ENCODE measurements at regions not wholly inside any gene's neighbourhood (a gene's known extent, or its start where the extent isn't known, plus 50 kb on each side); places are given as distances from the start of the nearest gene placed in this dataset.
"Not testable (repeated sequence)": the region's sequence is repeated elsewhere in the genome, so short reads cannot be mapped to it uniquely, and the experiment has no call there.

DNA sequence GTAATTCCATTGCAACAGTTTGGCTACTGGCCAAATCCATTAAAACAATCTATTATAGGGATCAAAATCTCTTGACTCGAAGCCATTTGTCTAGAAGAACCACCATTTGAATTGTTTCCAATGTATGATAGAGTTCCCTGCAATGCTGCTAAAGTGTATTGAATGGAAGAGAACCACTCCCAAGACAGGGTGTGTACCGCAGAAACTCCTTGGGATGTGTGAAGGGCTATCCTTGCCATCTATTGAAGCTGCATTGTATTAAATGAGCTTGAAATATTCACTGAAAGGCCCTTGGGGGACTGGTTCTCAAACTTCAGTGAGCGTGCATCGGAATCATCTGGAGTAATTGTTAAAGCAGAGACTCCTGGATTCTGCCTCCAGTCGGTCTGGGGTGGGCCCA lies 260.4 kb upstream of the MEIS1 start:
- DNase-seq (ENCODE audit: low read depth): no peak

DNA sequence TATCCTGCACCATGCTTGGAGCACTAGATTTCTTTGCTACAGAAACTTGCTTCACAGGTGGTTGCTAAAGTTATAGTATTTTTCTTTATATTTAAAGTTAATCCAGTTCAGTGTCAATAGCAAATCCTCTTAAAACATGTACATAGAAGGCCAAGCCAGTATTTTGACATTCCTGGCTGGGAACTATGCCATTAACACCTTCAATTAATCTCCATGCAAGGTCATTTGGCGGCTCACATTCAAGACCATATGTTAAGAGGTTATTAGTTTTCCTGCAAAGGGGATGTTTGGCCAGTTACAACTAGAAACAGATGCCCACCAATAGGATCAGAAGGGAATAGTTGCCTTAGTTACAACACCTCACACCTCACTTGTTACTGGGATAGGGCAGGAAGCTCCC lies 261.3 kb upstream of the MEIS1 start:
- no peak for DNase-seq (ENCODE audit: low read depth)

DNA sequence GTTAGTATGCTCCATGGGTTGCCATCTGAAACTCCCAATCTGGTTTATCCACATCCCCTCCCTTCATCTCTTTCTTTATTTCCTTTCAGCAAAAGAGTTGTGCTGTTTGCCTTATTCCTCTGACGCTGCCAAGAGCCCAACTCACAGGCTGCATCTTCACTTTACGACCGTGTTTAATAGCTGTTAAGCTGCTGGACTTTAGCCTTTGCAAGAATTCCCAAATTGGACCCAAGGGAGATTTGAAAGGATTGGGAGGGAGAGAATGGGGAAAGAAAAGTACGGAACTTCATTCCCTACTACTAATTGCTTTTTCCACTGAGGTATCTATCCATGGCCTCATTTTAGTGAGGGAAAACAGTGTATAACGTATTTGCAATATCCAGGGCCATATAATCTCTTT lies 263.4 kb upstream of the MEIS1 start:
- DNase-seq (ENCODE audit: low read depth): no peak

GRCh38 chr2:66170744-66171330 lies 264.1 kb upstream of the MEIS1 start:
- no peak for DNase-seq (ENCODE audit: low read depth)

- DNase-seq (ENCODE audit: low read depth): no peak
Measured at GRCh38 chr2:66169076-66169475, 265.8 kb upstream of the MEIS1 start.

- DNase-seq (ENCODE audit: low read depth): no peak
Measured at GRCh38 chr2:66164470-66164869, 270.5 kb upstream of the MEIS1 start.

GRCh38 chr2:66156171-66156570 lies 278.8 kb upstream of the MEIS1 start:
- no peak for DNase-seq (ENCODE audit: low read depth)

DNA sequence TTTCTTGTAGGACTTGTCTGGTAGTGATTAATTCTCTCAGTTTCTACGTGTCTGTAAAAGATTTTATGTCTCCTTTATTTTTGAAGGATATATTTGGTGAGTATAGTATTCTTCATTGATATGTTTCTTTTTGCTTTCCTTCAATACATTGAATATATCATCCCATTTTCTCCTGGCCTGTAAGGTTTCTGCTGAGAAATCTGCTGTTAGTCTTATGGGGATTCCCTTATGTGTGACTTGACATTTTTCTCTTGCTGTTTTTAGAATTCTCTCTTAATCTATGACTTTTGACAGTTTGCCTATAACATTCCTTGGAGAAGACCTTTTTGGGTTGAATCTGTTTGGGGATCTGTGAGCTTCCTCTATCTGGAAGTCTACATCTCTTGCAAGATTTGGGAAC lies 281.0 kb upstream of the MEIS1 start:
- no peak for DNase-seq (ENCODE audit: low read depth)

- no peak for DNase-seq (ENCODE audit: low read depth)
Measured at GRCh38 chr2:66145490-66145889, 289.4 kb upstream of the MEIS1 start.

DNA sequence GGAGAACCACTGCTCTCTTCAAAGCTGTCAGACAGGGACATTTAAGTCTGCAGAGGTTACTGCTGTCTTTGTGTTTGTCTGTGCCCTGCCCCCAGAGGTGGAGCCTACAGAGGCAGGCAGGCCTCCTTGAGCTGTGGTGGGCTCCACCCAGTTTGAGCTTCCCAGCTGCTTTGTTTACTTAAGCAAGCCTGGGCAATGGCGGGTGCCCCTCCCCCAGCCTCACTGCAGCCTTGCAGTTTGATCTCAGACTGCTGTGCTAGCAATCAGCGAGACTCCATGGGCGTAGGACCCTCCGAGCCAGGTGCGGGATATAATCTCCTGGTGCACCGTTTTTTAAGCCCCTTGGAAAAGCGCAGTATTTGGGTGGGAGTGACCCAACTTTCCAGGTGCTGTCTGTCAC lies 290.6 kb upstream of the MEIS1 start:
- not testable (repeated sequence) for DNase-seq (ENCODE audit: low read depth)

- DNase-seq (ENCODE audit: low read depth): no peak
Measured at GRCh38 chr2:66137606-66138130, 297.3 kb upstream of the MEIS1 start.

- no peak for DNase-seq (ENCODE audit: low read depth)
Measured at GRCh38 chr2:66134138-66134701, 300.7 kb upstream of the MEIS1 start.

DNA sequence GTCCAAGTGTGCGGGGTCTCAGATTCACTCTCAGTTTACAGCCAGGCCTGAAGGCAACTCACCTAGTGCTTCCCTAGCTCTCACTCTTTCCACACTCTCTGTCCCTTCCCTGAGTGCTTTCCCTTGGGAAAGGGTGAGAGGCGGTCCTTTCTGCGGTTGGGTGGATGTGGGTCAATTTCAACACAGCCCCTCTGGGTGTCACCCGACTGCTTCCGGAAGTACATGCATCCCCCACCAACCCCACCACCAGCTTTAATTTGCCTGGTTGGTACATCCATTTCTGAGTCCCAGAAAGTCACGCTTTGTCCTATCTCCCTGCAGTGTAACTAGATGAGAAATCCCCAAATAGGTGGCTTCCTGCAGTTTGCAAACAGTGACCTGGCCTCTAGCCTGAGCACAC lies 307.3 kb upstream of the MEIS1 start:
- DNase-seq (ENCODE audit: low read depth): no peak

DNA sequence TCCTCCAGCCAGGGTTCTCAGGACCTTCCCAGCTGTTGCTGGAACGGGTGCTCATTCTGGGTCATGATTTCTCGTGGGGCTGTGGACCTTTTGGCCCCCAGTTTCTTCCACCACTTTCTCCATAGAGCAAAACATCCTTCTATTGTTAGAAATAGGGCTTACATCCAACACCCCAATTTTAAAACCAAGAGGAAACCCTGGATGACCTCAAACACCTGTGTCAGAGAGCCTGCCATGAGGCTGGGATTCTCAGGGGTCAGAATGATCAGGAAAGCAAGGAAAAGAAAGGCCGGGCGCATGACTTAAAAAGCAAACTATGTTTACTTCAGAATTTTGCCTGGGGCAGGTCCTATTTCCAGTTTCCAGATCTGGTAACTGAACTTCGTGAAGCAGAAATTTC lies 307.9 kb upstream of the MEIS1 start:
- no peak for DNase-seq (ENCODE audit: low read depth)

DNA sequence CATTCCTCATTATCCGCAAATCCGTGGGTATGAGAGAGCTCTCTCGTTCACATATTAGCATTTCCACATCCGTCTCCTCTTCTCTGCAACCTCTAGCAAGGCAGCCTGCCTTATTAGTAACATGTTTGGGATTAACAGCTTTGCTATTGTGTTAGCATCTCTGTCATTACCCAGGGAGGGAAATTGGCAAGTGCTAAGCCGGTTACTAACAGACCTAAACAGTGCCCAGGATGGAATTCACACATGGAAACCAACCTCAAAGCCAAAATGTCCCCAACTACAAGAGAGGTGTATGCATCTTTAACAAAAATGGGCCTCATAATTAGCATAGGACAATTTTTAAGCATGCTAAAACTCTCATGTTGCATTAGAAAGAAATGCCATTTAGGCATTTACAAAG lies 309.0 kb upstream of the MEIS1 start:
- no peak for DNase-seq (ENCODE audit: low read depth)

- no peak for DNase-seq (ENCODE audit: low read depth)
Measured at GRCh38 chr2:66122516-66122915, 312.4 kb upstream of the MEIS1 start.

- DNase-seq (ENCODE audit: low read depth): no peak
Measured at GRCh38 chr2:66121946-66122345, 313.0 kb upstream of the MEIS1 start.

DNA sequence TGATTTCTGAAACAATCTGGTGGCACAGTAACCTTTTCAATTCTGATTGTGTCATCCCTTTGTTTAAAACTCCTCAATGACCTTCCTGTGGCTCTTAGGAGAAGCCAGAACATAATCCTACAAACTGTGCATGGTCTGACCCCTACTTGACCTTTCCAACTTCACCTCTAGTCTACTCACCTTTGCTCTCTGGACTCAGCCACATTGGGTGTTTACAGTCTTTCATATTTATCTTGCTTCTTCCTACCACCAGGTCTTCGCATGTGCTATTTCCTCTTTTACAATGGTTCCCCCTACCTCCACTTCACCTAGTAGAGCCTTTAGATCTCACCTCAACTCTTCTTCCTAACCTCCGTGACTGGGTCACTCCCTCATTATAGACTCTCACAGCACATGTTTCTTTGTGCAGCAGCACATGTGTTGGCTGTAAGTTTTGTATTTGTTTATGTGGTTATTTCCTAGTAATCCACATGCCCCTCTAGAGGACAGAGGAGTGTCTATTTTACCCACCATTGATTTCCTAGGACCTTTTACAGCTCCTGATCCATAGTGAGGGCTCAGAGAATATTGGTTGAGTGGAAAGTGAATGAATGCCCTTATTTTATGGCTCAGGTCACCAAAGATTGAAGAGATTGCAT lies 320.8 kb upstream of the MEIS1 start:
- DNase-seq (ENCODE audit: low read depth): no peak

DNA sequence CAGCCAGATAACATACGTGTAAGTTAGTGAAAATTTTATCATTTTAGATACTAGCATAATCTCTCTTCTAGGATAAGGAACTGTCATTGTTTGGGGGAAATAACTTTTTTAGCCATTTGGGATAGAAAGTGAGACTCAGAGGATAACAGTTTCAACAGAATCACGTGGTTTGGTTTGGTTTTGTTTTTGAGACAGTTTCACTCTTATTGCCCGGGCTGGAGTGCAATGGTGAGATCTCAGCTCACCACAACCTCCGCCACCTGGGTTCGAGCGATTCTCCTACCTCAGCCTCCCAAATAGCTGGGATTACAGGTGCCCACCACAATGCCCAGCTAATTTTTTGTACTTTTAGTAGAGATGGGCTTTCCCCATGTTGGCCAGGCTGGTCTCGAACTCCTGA lies 323.2 kb upstream of the MEIS1 start:
- DNase-seq (ENCODE audit: low read depth): no peak

DNA sequence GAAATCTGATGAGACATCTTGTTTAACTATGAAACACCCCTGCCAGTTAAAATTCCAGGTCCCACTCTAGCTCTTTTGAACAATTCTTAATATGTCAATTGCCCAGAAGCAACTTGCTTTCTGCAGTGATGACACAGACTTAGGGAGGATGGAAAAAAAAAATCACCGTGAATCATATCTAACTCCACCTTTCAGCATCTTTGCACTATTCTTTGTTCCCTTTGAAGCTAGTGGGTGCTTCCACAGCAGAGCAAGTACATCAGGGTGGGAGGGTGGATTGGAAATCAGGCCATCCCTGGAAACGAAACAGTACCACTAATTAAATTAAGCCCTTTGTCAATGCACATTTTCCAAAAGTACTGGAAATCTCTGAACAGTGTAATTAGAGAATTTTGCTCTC lies 324.3 kb upstream of the MEIS1 start:
- DNase-seq (ENCODE audit: low read depth): no peak

- no peak for DNase-seq (ENCODE audit: low read depth)
Measured at GRCh38 chr2:66110086-66110485, 324.8 kb upstream of the MEIS1 start.

GRCh38 chr2:66109419-66109818 lies 325.5 kb upstream of the MEIS1 start:
- no peak for DNase-seq (ENCODE audit: low read depth)

DNA sequence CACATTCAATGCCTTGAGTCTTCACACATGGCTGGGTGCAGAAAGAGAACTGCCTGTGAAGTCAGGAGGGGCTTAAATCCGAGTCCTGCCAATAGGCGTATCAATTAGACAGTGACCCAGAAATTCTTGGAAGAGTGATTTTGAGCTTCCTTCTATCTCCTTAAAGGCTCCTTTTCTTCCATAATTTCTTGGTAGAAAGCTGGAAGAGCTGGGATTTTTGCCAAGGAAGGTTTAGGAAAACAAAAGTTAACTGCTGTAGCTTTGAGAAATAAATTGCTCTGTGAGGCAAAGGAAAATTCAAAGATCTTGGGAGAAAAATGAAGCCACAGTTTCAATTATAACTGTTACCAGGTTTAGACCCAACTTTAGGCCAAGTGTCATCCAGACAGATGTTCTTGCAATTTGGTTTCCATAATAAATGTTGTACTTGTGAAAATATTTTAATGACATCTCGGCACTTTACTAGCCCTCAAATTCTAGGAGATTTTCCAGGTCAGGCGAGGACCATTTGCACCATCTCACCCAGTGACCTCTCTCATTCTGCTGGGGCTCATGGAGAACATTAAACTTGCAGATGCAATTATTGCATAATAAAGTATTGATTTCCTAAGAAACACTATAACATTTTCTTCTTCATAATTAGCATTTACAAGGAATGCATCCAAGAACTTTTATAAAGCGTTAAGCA lies 329.7 kb upstream of the MEIS1 start:
- no peak for DNase-seq (ENCODE audit: low read depth)
